ENCODE measurements at regions not wholly inside any gene's neighbourhood (a gene's known extent, or its start where the extent isn't known, plus 50 kb on each side); places are given as distances from the start of the nearest gene placed in this dataset.

DNA sequence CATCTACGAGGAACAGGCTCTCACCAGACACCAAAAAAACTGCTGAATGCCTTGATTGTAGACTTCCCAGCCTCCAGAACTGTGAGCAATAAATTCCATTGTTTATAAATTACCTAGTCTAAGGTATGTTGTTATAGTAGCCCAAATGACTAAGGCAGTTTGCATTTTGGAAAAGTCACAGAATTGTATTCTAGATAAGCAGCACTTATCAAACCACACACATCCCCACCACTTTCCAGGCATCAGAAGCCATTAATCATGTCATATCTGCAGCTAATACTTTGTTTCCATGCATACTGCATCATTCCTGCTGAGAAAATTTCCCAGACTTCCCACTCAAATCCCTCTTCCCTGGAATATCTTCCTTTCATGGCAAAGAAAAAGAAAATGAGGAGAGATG, 187.2 kb downstream of the INO80D start:
- TF ChIP-seq CEBPB (IDR thresholded peaks at IDR 0.05): no peak
- TF ChIP-seq, protein P1, sequence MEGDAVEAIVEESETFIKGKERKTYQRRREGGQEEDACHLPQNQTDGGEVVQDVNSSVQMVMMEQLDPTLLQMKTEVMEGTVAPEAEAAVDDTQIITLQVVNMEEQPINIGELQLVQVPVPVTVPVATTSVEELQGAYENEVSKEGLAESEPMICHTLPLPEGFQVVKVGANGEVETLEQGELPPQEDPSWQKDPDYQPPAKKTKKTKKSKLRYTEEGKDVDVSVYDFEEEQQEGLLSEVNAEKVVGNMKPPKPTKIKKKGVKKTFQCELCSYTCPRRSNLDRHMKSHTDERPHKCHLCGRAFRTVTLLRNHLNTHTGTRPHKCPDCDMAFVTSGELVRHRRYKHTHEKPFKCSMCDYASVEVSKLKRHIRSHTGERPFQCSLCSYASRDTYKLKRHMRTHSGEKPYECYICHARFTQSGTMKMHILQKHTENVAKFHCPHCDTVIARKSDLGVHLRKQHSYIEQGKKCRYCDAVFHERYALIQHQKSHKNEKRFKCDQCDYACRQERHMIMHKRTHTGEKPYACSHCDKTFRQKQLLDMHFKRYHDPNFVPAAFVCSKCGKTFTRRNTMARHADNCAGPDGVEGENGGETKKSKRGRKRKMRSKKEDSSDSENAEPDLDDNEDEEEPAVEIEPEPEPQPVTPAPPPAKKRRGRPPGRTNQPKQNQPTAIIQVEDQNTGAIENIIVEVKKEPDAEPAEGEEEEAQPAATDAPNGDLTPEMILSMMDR (IDR thresholded peaks at IDR 0.05): no peak
- TF ChIP-seq MYC (IDR thresholded peaks at IDR 0.05; ENCODE audit: borderline replicate concordance, low read length): no peak
- no peak for TF ChIP-seq ZFP36 (IDR thresholded peaks at IDR 0.05; ENCODE audit: borderline replicate concordance, partially characterized antibody)
- TF ChIP-seq BHLHE40 (IDR thresholded peaks at IDR 0.05; ENCODE audit: low read depth, low read length): no peak
- TF ChIP-seq MAX (IDR thresholded peaks at IDR 0.05): no peak

Measured in A549 (cell line).